Gastrocnemius medialis (tissue), 4 donors: ENCODE measurements at regions not wholly inside any gene's neighbourhood (a gene's known extent, or its start where the extent isn't known, plus 50 kb on each side); places are given as distances from the start of the nearest gene placed in this dataset.

Experiments
- POLR2A ChIP-seq, 2 donors: fragments of 450-650 bp; IDR thresholded peaks; one replicate each; pipeline ENCODE4 v1.6.1; 2017; ENCODE audit warnings: antibody characterized with exemption in 2 of 2, mild to moderate bottlenecking in 2 of 2, moderate library complexity in 2 of 2
- TF ChIP-seq, protein P1 (sequence below), 5 experiments: fragments of 450-650 bp in 3 of 5; fragments of 200-600 bp in 2 of 5; sonication (generic) in 2 of 5; IDR thresholded peaks in 4 of 5; conservative IDR thresholded peaks in 1 of 5; 1 replicate in 4 of 5; 2 replicates in 1 of 5; pipeline ENCODE4 v1.5.1; 2016 to 2019; ENCODE audit warnings: antibody characterized with exemption in 5 of 5, mild to moderate bottlenecking in 3 of 5, moderate library complexity in 3 of 5

DNA sequence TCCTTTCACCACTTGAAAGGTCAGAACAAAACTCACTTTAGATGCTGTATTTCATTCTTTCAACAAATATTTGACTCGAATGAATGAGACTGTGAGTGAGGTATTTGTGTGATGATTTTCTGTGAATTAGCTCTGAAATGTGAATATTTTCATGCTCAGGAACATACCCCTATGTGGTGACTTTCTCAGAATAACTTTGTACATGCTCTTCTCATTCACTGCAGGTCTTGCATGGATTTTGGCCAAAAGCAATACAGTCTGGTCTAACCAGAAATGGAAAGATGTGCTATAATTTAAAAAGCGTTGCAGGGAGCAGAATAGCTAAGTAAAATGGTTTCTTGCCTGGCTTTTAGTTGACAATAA, 75.5 kb downstream of the MYCN start:
- TF ChIP-seq, protein P1, sequence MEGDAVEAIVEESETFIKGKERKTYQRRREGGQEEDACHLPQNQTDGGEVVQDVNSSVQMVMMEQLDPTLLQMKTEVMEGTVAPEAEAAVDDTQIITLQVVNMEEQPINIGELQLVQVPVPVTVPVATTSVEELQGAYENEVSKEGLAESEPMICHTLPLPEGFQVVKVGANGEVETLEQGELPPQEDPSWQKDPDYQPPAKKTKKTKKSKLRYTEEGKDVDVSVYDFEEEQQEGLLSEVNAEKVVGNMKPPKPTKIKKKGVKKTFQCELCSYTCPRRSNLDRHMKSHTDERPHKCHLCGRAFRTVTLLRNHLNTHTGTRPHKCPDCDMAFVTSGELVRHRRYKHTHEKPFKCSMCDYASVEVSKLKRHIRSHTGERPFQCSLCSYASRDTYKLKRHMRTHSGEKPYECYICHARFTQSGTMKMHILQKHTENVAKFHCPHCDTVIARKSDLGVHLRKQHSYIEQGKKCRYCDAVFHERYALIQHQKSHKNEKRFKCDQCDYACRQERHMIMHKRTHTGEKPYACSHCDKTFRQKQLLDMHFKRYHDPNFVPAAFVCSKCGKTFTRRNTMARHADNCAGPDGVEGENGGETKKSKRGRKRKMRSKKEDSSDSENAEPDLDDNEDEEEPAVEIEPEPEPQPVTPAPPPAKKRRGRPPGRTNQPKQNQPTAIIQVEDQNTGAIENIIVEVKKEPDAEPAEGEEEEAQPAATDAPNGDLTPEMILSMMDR (IDR thresholded peaks at IDR 0.05 in 4 of 5, conservative IDR thresholded peaks at IDR 0.05 in 1 of 5): no peak
- TF ChIP-seq POLR2A (IDR thresholded peaks at IDR 0.05): no peak
